PC-9 (cell line): ENCODE measurements at regions not wholly inside any gene's neighbourhood (a gene's known extent, or its start where the extent isn't known, plus 50 kb on each side); places are given as distances from the start of the nearest gene placed in this dataset.

Source experiments
- BruUV-seq: library from RNA; stranded (reverse); fragments of 400-500 nt; replicated peaks from 2 replicates; lab custom pipeline; 2021; lab: Mats Ljungman, UMichigan
- CTCF ChIA-PET: fragments of 300-600 bp; sonication (Branson Sonifier 250); formaldehyde crosslinking; loops from one replicate; lab custom pipeline; 2022; ENCODE audit warnings: antibody characterized with exemption; lab: Charles Lee
- POLR2A ChIA-PET: fragments of 300-600 bp; sonication (Branson Sonifier 250); formaldehyde crosslinking; loops from one replicate; lab custom pipeline; 2022; ENCODE audit warnings: antibody characterized with exemption; ENCODE audit not compliant: unreplicated experiment; lab: Charles Lee
- DNase-seq, 2 experiments: peaks; one replicate each; pipeline versions ENCODE4 v3.0.0 to v3.0.0-alpha.2; 2015 to 2022; ENCODE audit warnings: mixed read lengths in 1 of 2
- H2AFZ ChIP-seq: fragments of 200-600 bp; sonication (generic); 2 replicates; pipeline ENCODE4 v1.8.1; 2017; ENCODE audit warnings: antibody characterized with exemption
- H3F3A ChIP-seq: fragments of 200-600 bp; sonication (generic); 2 replicates; pipeline ENCODE4 v1.8.1; 2017; ENCODE audit warnings: antibody characterized with exemption, mild to moderate bottlenecking, low read depth; ENCODE audit not compliant: insufficient read depth
- H3K27ac ChIP-seq: fragments of 200-600 bp; sonication (generic); 2 replicates; pipeline ENCODE4 v1.6.1; 2016; ENCODE audit warnings: mixed run types
- H3K27me3 ChIP-seq: fragments of 200-600 bp; sonication (generic); 2 replicates; pipeline ENCODE4 v1.6.1; 2016; ENCODE audit warnings: low read depth, mixed run types; ENCODE audit not compliant: insufficient read depth
- H3K36me3 ChIP-seq: fragments of 200-600 bp; sonication (generic); 2 replicates; pipeline ENCODE4 v1.6.1; 2016; ENCODE audit warnings: low read depth, mixed run types
- H3K4me1 ChIP-seq: fragments of 200-600 bp; sonication (generic); replicated peaks from 2 replicates; pipeline ENCODE4 v1.6.1; 2016; ENCODE audit warnings: mixed run types; ENCODE audit not compliant: insufficient read depth
- H3K4me2 ChIP-seq: fragments of 200-600 bp; sonication (generic); 2 replicates; pipeline ENCODE4 v1.6.1; 2017; ENCODE audit warnings: mixed run types
- H3K4me3 ChIP-seq: fragments of 200-600 bp; sonication (generic); 2 replicates; pipeline ENCODE4 v1.6.1; 2016; ENCODE audit warnings: mixed run types
- H3K79me2 ChIP-seq: fragments of 200-600 bp; sonication (generic); 2 replicates; pipeline ENCODE4 v1.6.1; 2017; ENCODE audit warnings: low read depth, mixed run types
- H3K9me2 ChIP-seq: fragments of 200-600 bp; sonication (generic); 2 replicates; pipeline ENCODE4 v1.8.1; 2017; ENCODE audit warnings: mild to moderate bottlenecking; ENCODE audit not compliant: insufficient read depth
- H3K9me3 ChIP-seq: fragments of 200-600 bp; sonication (generic); 2 replicates; pipeline ENCODE4 v1.8.1; 2016; ENCODE audit warnings: low read depth; ENCODE audit not compliant: insufficient read depth
- H4K20me1 ChIP-seq: fragments of 200-600 bp; sonication (generic); 2 replicates; pipeline ENCODE4 v1.8.1; 2017; ENCODE audit not compliant: insufficient read depth
- EZH2 ChIP-seq: fragments of 200-600 bp; sonication (generic); IDR thresholded peaks from 2 replicates; pipeline ENCODE4 v1.8.0; 2017; ENCODE audit warnings: antibody characterized with exemption, low read depth
- intact Hi-C: fragments of 100-400 bp; cut with micrococcal nuclease; formaldehyde crosslinking; loops from one replicate; pipeline ENCODE4 v1.10.0; 2022; ENCODE audit not compliant: unreplicated experiment
- TF ChIP-seq, protein P1 (sequence below): fragments of 200-600 bp; sonication (generic); conservative IDR thresholded peaks from 2 replicates; pipeline ENCODE4 v1.6.1; 2017; ENCODE audit warnings: mixed run types, antibody characterized with exemption, mild to moderate bottlenecking, moderate library complexity

DNA sequence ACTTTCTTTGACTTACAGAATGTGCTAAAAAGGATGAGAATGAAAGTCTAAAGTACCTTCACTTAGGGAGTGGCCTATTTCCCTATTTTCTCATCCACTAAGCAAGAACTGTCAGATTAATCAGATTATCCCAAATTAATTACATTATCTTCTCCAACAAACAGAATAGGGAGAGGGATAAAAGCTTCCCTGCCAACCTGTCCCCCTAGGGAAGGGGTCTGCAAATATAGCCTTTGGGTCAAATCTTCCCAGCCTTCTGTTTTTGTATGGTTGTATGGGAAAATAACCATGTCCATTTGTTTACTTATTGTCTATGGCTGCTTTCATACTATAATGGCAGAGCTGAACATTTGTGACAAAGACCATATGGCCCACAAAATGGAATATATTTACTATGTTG, 57.1 kb upstream of the USP38 start:
- TF ChIP-seq EZH2: no peak
- TF ChIP-seq, protein P1, sequence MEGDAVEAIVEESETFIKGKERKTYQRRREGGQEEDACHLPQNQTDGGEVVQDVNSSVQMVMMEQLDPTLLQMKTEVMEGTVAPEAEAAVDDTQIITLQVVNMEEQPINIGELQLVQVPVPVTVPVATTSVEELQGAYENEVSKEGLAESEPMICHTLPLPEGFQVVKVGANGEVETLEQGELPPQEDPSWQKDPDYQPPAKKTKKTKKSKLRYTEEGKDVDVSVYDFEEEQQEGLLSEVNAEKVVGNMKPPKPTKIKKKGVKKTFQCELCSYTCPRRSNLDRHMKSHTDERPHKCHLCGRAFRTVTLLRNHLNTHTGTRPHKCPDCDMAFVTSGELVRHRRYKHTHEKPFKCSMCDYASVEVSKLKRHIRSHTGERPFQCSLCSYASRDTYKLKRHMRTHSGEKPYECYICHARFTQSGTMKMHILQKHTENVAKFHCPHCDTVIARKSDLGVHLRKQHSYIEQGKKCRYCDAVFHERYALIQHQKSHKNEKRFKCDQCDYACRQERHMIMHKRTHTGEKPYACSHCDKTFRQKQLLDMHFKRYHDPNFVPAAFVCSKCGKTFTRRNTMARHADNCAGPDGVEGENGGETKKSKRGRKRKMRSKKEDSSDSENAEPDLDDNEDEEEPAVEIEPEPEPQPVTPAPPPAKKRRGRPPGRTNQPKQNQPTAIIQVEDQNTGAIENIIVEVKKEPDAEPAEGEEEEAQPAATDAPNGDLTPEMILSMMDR: no peak
- Histone ChIP-seq H3K4me1 (no peaks in the 10 kb centered on the region), H4K20me1 (no peaks in the 10 kb centered on the region), H3K36me3 (no peaks in the 10 kb centered on the region), H3K79me2 (no peaks in the 10 kb centered on the region), H3K4me3 (no peak overlapping the region), H3K9me2 (no peaks in the 10 kb centered on the region), H3K27me3 (no peaks in the 10 kb centered on the region), H3K27ac (no peak overlapping the region), H3F3A (no peaks in the 10 kb centered on the region), H2AFZ (no peak overlapping the region), H3K4me2 (no peak overlapping the region), H3K9me3 (no peaks in the 10 kb centered on the region)
- ChIA-PET CTCF (no interaction called here), POLR2A (no interaction called here)
- no TSS peak for BruUV-seq
- intact Hi-C loops: no loop called here
- no peak for DNase-seq

DNA sequence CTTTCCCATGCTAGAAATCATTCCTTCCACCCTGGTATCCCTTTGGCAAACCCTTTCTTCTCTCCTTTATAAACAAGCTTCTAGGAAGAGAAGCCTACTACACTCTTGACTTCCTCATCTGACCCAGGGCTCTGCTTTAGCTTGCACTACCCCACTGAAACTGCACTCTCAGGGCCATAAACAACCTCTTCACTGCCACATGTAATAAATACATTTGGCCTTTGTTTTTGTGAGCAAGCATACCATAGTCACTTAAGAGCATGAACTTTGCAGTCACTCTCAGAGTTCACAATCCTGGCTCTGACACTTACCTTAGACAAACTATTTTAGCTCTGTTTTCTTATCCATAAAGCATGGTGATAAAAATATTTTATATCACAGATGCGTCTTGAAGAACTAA, 50.7 kb upstream of the USP38 start:
- CTCF ChIA-PET: no interaction called here
- no peaks in the 10 kb centered on the region for H3K9me2 ChIP-seq
- BruUV-seq: no TSS peak

More for the DNA sequence above, 50.7 kb upstream of the USP38 start:
- no peak overlapping the region for H2AFZ ChIP-seq
- TF ChIP-seq, protein P1: no peak
- TF ChIP-seq EZH2: no peak
- no peaks in the 10 kb centered on the region for H3K36me3 ChIP-seq
- no peak overlapping the region for H3K27ac ChIP-seq
- no peaks in the 10 kb centered on the region for H3K9me3 ChIP-seq
- no peak overlapping the region for H3K4me3 ChIP-seq
- H3K27me3 ChIP-seq: no peaks in the 10 kb centered on the region
- intact Hi-C loops: no loop called here
- H3K79me2 ChIP-seq: no peaks in the 10 kb centered on the region
- no peaks in the 10 kb centered on the region for H3F3A ChIP-seq
- H3K4me1 ChIP-seq: no peaks in the 10 kb centered on the region
- POLR2A ChIA-PET: no interaction called here
- no peak overlapping the region for H3K4me2 ChIP-seq
- DNase-seq: no peak
- H4K20me1 ChIP-seq: no peaks in the 10 kb centered on the region
